ENCODE measurements at regions not wholly inside any gene's neighbourhood (a gene's known extent, or its start where the extent isn't known, plus 50 kb on each side); places are given as distances from the start of the nearest gene placed in this dataset.
"Not testable (repeated sequence)": the region's sequence is repeated elsewhere in the genome, so short reads cannot be mapped to it uniquely, and the experiment has no call there.

DNA sequence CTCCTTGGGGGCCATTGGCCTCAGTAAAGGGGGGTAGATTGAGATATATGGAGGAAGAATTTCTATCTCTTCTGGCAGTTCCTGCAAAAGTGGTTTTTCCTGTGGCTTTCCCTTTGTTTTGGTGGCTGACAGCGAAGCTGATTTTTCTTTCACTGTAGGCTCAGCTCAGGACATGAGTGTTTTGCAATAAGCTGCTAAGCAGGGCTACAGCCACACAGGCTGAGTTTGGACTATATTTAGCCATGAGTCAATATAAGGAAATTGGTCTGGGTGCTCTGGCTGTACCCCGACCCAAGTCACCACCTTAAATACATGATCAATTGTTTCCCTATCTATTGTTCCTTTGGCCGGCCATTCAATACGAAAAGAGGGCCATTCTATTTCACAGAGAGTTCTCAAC, 212.7 kb upstream of the KCND2 start:
- no peak for DNase-seq

DNA sequence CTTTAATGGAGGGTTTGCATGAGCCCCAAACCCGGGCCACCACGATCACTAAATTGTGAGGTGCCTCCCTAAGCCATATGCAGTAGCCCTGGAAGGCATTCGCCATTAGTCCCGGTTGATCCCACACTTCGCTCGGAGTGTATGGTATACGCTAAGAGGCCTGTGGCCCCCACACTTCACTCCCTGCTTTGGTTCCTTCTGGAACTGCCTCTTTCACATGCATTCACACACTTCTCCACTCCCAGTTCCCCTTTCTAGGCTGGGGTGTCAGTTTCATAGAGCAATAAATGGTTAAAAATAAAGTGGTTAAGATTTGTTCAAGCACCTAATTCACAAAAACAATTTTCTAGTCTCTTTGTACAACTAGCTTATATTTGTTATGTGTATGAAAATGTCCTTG, 212.1 kb upstream of the KCND2 start:
- DNase-seq, result no peak

DNA sequence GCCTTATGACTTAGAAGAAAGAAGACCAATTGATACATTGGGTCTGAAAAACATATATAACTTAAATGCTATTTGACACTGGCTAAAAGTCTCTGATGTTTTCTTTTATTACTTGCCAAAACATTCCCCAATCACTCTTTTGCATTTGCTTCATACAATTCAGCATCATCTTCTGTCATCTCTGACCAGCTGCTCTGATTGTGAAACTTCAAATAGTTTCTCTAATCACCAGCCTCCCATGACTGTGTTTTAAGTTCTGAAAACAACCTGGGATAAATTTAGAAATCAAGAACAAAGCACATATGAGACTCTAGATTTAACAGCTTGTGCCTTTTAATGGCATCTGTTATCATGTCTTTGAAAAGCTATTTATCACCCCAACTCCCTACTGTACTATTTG, 208.4 kb upstream of the KCND2 start:
- DNase-seq, result no peak

DNA sequence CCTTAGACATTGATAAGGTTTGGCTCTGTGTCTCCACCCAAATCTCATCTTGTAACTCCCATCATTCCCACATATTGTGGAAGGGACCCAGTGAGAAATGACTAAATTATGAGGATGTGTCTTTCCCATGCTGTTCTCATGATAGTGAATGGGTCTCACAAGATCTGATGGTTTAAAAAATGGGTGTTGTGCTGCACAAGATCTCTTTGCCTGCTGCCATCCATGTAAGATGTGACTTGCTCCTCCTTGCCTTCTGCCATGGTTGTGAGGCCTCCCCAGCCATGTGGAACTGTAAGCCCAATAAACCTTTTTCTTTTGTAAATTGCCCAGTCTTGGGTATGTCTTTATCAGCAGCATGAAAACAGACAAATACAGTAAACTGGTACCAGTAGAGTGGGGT, 206.1 kb upstream of the KCND2 start:
- not testable (repeated sequence) for DNase-seq

DNA sequence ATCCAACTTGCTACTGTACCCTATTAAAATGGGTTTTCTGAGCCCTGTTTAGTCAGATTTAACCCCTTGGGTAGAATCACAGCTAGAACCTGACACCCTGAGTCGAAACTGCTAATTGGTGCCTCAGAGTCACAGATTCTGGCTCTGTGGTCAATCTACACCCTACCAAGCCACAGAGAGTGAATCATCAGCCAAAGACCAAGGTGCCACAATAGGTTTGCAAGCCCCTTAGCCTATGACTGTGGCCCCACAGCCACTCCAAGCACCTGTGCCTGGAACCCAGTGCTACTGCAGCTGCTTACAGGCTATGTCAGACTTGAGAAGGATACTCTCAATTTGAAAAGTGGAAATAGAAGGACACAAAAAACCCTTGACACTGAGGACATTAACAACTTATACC, 202.8 kb upstream of the KCND2 start:
- no peak for DNase-seq

DNA sequence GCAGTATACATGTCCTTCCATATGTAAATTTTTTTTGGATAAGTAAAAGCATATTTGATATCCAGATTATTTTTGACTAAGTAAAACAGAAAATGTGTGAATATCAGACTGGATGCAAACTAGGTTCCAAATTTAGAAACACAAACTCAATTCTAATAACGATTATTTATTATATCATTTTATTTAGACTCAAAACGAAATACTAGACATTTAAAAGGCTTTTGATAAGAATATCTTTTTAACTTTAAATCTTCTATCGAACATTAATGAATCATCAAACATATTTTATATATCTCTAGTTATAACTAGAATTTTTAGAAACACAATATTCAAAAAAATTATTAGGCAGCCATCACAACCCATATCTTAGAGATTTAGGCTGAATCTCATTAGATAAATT, 195.2 kb upstream of the KCND2 start:
- no peak for DNase-seq

DNA sequence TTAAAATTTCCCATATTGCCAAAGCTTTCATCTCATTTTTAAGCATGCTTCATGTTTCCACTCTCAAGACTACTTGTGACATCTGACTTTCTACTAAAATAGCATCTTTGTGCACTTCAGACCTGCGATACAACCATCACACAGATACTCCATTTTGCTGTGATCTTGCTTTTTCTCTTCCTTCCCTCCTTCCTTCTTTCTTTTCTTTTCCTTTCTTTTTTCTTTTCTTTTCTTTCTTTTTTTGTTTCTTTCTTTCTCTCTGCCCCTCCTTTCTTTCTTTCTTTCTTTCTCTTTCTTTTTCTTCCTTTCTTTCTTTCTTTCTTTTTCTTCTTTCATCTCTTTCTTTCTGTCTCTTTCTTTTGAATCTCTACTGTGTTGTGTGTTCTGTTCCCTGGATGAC, 194.0 kb upstream of the KCND2 start:
- DNase-seq, result no peak

DNA sequence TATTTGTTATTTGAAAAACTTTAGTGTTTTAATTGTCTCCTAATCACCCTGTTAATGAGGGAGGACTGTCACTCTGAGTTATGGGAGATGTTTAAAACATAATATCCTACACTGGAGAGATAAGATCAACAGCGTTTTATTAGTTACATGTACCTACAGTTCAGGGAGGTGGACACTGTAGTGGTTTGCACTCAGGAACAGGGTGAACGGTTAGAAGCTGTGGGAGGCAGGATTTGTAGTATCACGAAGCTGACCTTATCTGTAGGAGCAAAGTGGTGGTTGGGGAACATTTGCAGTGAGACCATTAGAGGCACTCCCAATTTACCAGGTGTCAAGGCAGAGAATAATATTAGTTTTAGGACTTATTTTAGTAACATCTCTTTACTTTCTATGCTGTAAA, 193.3 kb upstream of the KCND2 start:
- no peak for DNase-seq

DNA sequence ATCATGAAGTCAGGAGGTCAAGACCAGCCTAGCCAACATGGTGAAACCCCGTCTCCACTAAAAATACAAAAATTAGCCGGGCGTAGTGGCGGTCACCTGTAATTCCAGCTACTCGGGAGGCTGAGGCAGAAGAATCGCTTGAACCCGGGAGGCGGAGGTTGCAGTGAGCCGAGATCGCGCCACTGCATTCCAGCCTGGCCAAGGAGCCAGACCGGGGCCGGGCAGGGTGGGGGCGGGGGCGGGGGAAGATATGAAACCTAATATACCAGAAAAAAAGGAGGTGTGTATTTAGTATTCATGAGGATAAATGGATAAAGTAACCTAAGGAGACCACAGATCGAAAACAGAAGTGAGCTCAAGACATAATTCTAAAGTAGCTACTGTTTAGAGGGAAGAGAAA, 186.5 kb upstream of the KCND2 start:
- DNase-seq, result not testable (repeated sequence)

DNA sequence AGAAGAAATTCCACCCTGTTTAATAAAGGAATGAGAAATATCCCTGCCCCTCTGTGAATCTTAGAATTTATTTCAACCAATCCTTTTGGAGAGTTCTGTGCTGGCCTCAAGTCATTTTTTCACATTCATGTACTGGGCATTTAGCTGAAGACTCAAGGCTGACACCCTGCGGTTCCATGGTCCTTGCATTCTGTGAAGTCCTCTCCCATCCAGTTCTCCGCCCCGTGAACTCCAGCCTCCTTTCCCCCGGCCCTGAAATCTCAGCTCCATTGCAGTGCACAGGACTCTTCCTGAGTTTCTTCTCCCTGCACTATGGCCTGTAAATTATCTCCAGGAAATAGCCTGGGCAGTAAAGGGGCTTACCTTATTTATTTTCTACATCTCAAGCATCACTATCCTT, 183.0 kb upstream of the KCND2 start:
- DNase-seq, result no peak

DNA sequence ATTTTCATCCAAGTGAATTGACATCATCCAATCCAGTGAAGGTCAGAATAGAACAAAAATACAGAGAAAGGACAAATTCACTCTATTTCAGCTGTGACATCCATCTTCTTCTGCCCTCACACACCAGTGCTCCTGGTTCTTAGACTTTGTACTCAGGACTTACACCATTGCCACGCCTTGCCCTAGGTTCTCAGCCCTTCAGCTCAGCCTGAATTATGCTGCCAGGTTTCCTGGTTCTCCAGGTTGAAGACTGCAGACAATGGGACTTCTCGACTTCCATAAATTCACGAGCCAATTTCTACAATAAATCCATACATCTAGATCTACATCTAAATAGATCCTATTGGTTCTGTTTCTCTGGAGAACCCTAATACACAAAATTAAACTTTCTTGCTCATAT, 181.2 kb upstream of the KCND2 start:
- no peak for DNase-seq

DNA sequence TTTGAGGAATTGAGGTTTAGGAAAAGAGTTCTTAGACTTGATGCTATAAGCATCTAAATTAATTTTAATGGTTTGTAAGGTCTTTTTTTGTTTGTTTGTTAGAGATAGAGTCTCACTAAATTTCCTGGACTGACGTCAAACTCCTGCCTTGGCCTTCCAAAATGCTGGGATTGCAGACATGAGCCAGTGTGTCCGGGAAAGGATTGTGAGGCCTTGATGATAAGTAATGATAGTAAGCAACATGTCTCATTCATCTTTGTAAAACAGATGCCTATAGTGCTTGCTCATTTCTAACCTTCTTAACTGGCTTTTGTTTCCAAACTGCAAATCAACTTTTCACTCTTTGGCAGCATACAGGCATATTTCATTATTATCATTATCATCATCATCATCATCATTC, 176.0 kb upstream of the KCND2 start:
- no peak for DNase-seq

DNA sequence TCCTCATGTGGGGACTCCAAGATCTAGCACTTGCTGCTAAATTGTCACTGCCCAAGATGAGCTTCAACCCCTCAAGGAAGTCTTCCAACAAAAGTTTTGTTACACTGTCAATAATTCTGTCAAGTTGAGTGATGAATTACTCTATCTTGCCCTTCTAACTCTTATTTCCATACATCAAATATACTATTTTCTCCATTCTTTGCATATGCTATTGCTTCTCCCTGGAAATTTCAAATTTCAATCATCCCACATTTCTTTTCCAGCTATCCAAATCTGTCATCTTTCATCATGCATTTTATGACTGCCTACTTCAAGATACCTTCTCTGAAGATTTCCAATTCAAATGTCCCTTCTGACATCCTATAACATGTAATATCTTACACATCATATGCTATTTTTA, 175.2 kb upstream of the KCND2 start:
- DNase-seq, result no peak

DNA sequence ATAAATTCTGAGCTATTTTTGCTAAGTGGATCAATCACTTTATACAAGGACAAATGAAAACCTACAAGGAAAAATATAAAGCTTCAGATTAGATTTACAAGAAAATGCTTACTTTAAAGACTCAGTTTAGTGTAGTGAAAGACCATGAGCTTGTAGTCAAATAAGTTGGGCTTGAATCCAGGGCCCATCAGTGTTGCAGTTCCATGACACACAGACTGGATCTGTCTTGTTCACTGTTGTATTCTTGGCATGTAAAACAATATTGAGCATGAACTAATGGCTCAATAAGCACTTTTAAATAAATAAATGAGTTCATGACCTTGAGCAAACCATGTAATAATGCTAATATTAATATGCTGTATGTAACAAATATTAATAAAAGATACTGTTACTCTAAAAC, 164.6 kb upstream of the KCND2 start:
- no peak for DNase-seq

DNA sequence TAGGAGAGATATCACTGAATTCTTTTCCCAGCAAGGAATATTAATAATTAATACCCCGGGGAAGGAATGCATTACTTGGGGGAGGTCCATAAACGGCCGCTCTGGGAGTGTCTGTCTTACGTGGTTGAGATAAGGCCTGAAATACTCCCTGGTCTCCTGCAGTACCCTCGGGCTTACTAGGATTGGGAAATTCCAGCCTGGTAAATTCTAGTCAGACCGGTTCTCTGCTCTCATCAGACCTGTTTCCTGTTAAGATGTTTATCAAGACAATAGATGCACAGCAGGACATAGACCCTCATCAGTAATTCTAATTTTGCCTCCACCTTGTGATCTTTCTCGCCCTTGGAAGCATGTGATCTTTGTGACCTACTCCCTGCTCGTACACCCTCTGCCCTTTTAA, 162.8 kb upstream of the KCND2 start:
- DNase-seq, result no peak

DNA sequence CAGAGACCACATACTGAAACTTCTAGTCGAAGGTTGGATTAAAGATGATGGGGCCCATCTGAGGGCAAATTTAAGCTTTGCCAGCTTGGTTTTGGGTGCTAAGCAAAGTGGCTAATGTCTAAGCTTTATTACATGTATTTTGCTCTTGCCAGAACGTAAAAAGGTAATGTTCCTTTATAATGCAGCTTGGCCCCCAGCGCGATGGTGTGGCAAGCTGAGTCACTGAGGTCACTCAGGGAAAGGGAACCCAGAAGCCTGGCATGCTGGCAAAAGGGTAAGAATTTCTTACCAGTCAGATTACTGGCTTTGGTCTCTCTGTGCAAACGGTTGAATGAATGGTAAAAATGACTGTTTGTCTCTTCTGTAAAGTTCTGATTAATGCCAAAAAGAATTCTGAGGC, 158.3 kb upstream of the KCND2 start:
- no peak for DNase-seq

DNA sequence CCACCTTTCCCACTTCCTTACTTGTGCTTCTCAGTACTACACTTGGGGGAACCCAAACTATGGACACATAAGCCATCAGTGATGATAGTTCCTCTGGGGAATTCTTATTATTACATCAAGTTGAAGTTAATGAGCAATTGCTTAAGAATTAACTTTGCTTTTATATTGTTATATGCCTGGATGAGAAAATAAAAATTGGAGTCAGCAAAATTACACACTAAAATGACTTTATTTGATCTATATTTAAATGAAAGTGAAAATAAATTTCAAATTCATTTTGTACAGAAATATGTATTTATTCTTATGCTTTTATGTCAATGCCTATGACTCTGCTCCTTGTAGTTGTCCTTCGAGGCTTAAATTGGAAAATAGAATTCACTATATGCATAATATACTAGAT, 149.4 kb upstream of the KCND2 start:
- DNase-seq, result no peak

DNA sequence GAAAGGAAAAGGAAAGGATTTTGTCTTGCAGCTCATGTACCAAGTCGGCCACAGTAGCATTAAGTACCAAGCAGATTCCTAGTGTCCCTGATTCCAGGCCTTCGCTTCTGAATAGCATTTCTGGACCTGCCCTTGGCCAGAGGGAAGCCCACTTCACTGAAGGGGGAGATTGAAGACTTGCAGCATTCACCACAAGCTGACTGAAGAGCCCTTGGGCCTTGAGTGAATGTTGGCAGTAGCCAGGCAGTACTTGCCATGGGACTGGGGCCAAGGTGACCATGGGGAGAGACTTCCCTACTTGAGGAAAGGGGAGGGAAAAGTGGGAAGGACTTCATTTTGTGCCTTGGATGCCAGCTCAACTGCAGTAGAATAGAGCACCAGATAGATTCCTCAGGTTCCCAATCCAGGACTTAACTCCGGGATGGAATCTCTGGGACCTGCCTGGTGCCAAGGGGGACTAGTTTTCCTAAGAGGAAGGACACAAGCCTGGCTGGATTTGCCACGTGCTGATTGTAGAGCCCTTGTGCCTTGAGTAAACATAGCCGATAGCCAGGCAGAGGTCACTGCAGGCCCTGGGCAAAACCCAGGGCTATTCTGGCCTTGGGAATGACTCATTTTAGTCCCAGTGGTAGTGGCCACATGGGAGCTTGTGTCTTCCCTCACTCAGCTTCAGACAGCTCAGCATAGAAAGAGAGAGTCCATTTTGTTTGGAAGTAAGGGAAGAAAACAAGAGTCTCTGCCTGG, 141.7 kb upstream of the KCND2 start:
- DNase-seq, result no peak

DNA sequence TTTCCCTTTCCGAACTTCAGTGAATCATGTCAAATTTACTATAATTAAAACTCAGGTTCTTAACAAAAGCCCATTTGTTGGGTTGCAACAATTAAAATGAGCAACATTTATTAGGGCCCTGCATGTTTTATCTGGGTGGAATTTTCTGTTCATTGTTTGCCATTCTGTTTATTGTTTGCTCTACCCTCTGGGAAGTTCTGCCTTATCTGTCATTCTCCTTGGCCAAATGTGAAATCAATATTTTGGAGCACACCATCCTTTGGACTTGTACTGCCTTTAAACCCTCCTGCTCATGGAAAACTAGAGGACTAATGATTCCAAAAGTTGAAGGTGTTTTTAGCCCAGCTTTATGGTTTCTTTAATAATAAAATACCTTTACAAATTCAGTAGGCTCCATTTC, 134.5 kb upstream of the KCND2 start:
- DNase-seq, result no peak

DNA sequence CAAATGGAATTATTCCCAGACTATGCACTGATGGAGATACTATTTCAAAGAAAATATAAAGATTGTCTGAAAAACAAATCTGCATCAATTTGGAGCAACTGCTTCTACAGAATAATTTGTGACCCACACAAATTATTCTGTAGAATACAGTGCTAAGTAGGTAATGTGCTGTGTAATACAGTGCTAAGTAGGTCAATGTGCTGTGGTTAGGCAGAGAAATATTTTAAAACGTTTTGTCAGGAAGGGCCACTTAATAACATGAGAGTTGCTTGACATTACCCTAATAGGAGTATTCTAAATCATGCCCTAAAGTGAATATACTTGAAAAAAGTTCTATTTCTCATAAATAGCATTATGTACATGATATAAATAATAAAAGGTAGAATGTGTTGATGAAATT, 116.5 kb upstream of the KCND2 start:
- DNase-seq, result no peak

DNA sequence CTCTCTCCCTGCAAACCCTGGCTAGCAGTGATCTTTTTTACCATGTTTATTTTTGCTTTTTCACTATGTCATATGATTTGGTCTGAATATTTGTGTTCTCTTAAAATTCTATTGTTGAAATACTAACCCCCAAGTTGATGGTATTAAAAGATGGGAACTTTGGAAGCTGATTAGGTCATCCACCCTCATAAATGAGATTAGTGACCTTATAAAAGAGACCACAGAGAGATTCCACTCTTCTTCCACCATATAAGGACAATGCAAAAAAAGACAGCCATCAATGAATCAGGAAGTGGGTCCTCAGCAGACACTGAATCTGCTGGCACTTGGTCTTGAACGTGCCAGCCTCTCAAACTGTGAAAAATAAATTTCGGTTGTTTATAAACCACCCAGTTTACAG, 112.8 kb upstream of the KCND2 start:
- DNase-seq, result no peak

DNA sequence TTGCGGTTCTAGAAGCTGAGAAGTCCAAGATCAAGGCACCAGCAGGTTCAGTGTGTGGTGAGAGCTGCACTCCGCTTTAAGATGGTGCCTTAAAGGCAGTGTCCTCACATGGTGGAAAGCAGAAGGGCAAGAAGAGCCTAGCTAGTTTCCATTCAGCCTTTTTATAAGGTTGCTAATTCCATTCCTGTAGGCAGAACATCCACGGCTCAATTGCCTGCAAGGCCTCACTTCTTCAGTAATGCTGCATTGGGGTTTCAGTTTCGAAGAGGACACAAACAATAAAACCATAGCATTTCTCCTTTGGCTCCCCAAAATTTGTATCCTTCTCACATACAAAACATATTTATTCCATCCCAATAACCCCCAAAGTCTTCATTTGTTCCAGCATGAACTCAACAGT, 109.5 kb upstream of the KCND2 start:
- no peak for DNase-seq

DNA sequence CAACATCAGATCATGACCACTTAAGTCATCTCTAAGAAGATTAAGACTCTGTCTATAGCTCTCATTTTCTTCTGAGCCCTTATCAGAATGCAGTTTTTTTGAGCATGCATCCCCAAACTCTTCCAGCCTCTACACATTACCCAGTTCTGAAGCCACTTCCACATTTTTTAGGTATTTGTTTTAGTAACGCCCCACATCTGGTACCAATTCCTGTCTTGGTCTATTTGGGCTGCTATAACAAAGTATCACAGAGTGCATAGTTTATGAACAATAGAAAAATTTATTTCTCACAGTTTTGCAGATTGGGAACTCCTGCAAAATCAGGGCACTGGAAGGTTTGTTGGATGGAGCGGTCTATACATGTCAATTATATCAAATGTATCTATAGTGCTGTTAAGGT, 107.7 kb upstream of the KCND2 start:
- DNase-seq, result no peak

DNA sequence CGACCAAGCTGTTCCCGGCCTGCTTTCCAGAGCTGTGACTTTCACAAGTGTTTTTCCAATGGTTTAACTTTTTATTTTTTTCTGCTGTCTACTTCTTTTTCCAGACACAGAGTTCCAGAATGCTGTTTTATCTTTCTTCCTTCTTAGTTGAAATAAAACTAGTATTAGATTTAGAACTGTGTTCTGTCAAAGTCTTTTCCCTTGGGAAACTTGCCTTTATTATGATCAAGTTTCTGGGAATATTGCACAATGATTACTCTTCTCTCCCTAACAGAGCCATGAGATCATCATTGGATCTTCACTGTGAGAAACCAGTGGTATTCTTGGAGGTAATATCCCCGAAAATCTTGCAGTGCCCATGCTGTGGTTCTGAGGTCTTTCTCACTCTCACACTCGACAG, 104.9 kb upstream of the KCND2 start:
- DNase-seq, result no peak

All from amygdala (tissue), 56 donors.